Sigmoid colon (tissue), 6 donors: ENCODE measurements at regions not wholly inside any gene's neighbourhood (a gene's known extent, or its start where the extent isn't known, plus 50 kb on each side); places are given as distances from the start of the nearest gene placed in this dataset.
"Not testable (repeated sequence)": the region's sequence is repeated elsewhere in the genome, so short reads cannot be mapped to it uniquely, and the experiment has no call there.

Source experiments
- DNase-seq: peaks from one replicate; pipeline ENCODE4 v3.0.0-alpha.2; 2019
- H3K27ac ChIP-seq, 4 donors: fragments of 200-600 bp; sonication (generic); one replicate each; pipeline ENCODE4 v1.5.1; 2016 to 2019; ENCODE audit warnings: mild to moderate bottlenecking in 1 of 4
- H3K27me3 ChIP-seq, 3 donors: fragments of 200-600 bp; sonication (generic); one replicate each; pipeline ENCODE4 v1.5.1; 2019; ENCODE audit warnings: mild to moderate bottlenecking in 1 of 3
- H3K36me3 ChIP-seq, 4 donors: fragments of 200-600 bp; sonication (generic); one replicate each; pipeline ENCODE4 v1.5.1; 2016 to 2019
- H3K4me1 ChIP-seq, 4 donors: fragments of 200-600 bp; sonication (generic); one replicate each; pipeline ENCODE4 v1.5.1; 2017 to 2019
- H3K4me3 ChIP-seq, 4 donors: fragments of 200-600 bp; sonication (generic); one replicate each; pipeline ENCODE4 v1.5.1; 2017 to 2019; ENCODE audit warnings: mild to moderate bottlenecking in 2 of 4, moderate library complexity in 1 of 4
- H3K9me3 ChIP-seq, 4 donors: fragments of 200-600 bp in 3 of 4; sonication (generic) in 3 of 4; one replicate each; pipeline versions ENCODE4 v1.5.1 to v1.6.1; 2013 to 2019
- EP300 ChIP-seq, 4 donors: sonication (generic); formaldehyde crosslinking; IDR thresholded peaks; one replicate each; pipeline ENCODE4 v1.6.1; 2017; ENCODE audit warnings: antibody characterized with exemption in 4 of 4
- POLR2A ChIP-seq, 2 donors: fragments of 450-650 bp; IDR thresholded peaks; one replicate each; pipeline ENCODE4 v1.6.1; 2016; ENCODE audit warnings: antibody characterized with exemption in 2 of 2, mild to moderate bottlenecking in 2 of 2, moderate library complexity in 2 of 2
- POLR2AphosphoS5 ChIP-seq, 4 donors: sonication (generic); formaldehyde crosslinking; IDR thresholded peaks; one replicate each; pipeline ENCODE4 v1.6.1; 2017; ENCODE audit warnings: antibody characterized with exemption in 4 of 4
- WGBS, 2 donors: extraction: QIAGEN DNeasy Blood & Tissue Kit; methylation state at CpG; one replicate each; pipeline ENCODE4 v1.1.7; 2013; 5-methylcytosine and 5-hydroxymethylcytosine counted together
- intact Hi-C: fragments of 100-400 bp; cut with DNase I; formaldehyde crosslinking; loops from one replicate; pipeline ENCODE4 v1.15.1; 2023
- TF ChIP-seq, protein P1 (sequence below), 4 experiments: fragments of 450-650 bp in 3 of 4; fragments of 200-600 bp in 1 of 4; IDR thresholded peaks; one replicate each; pipeline ENCODE4 v1.5.1; 2016 to 2019; ENCODE audit warnings: antibody characterized with exemption in 4 of 4, mild to moderate bottlenecking in 3 of 4, moderate library complexity in 2 of 4
- donor health status: healthy with polysubstance abuse.
- donor health status: healthy.

GRCh38 chr14:98217530-98217929 is 1054.5 kb downstream of the BCL11B start:
- DNase-seq: no peak
- 87 to 88% methylated on average over 6 of the region's 6 CpGs for WGBS, 2 donors
- Histone ChIP-seq H3K9me3 (no peaks in the 10 kb centered on the region), H3K27me3 (no peaks in the 10 kb centered on the region), H3K36me3 (no peaks in the 10 kb centered on the region), H3K27ac (no peak overlapping the region), H3K4me3 (no peak overlapping the region), H3K4me1 (no peaks in the 10 kb centered on the region)
- intact Hi-C loops: no loop called here
- TF ChIP-seq POLR2AphosphoS5 (IDR thresholded peaks at IDR 0.05): no peak
- no peak for TF ChIP-seq EP300 (IDR thresholded peaks at IDR 0.05)
- no peak for TF ChIP-seq POLR2A (IDR thresholded peaks at IDR 0.05)
- TF ChIP-seq, protein P1, sequence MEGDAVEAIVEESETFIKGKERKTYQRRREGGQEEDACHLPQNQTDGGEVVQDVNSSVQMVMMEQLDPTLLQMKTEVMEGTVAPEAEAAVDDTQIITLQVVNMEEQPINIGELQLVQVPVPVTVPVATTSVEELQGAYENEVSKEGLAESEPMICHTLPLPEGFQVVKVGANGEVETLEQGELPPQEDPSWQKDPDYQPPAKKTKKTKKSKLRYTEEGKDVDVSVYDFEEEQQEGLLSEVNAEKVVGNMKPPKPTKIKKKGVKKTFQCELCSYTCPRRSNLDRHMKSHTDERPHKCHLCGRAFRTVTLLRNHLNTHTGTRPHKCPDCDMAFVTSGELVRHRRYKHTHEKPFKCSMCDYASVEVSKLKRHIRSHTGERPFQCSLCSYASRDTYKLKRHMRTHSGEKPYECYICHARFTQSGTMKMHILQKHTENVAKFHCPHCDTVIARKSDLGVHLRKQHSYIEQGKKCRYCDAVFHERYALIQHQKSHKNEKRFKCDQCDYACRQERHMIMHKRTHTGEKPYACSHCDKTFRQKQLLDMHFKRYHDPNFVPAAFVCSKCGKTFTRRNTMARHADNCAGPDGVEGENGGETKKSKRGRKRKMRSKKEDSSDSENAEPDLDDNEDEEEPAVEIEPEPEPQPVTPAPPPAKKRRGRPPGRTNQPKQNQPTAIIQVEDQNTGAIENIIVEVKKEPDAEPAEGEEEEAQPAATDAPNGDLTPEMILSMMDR (IDR thresholded peaks at IDR 0.05): no peak

GRCh38 chr14:98218218-98218617 is 1053.8 kb downstream of the BCL11B start:
- no peak for DNase-seq
- H3K27ac ChIP-seq: no peak overlapping the region
- intact Hi-C loops: no loop called here
- H3K27me3 ChIP-seq: no peaks in the 10 kb centered on the region
- H3K36me3 ChIP-seq: no peaks in the 10 kb centered on the region
- H3K4me3 ChIP-seq: no peak overlapping the region
- TF ChIP-seq EP300 (IDR thresholded peaks at IDR 0.05): no peak
- TF ChIP-seq, protein P1 (IDR thresholded peaks at IDR 0.05): no peak
- TF ChIP-seq POLR2AphosphoS5 (IDR thresholded peaks at IDR 0.05): no peak
- TF ChIP-seq POLR2A (IDR thresholded peaks at IDR 0.05): no peak
- no peaks in the 10 kb centered on the region for H3K4me1 ChIP-seq
- 69 to 78% methylated on average over 4 of the region's 4 CpGs for WGBS, 2 donors
- H3K9me3 ChIP-seq: no peaks in the 10 kb centered on the region

GRCh38 chr14:98219638-98220037 is 1052.4 kb downstream of the BCL11B start:
- TF ChIP-seq EP300 (IDR thresholded peaks at IDR 0.05): no peak
- Histone ChIP-seq H3K4me1 (no peaks in the 10 kb centered on the region), H3K27me3 (no peaks in the 10 kb centered on the region), H3K36me3 (no peaks in the 10 kb centered on the region), H3K9me3 (no peaks in the 10 kb centered on the region), H3K4me3 (no peak overlapping the region), H3K27ac (no peak overlapping the region)
- DNase-seq: no peak
- intact Hi-C loops: no loop called here
- 86 to 89% methylated on average over 5 of the region's 5 CpGs for WGBS, 2 donors

GRCh38 chr14:98223106-98223505 is 1048.9 kb downstream of the BCL11B start:
- H3K36me3 ChIP-seq: no peaks in the 10 kb centered on the region
- intact Hi-C loops: no loop called here
- 89 to 91% methylated on average over 6 of the region's 6 CpGs for WGBS, 2 donors
- DNase-seq: no peak
- H3K27ac ChIP-seq: no peak overlapping the region
- H3K9me3 ChIP-seq: no peaks in the 10 kb centered on the region
- TF ChIP-seq POLR2AphosphoS5 (IDR thresholded peaks at IDR 0.05) (no peak), POLR2A (IDR thresholded peaks at IDR 0.05) (no peak), EP300 (IDR thresholded peaks at IDR 0.05) (no peak)
- TF ChIP-seq, protein P1 (IDR thresholded peaks at IDR 0.05): no peak
- no peak overlapping the region for H3K4me3 ChIP-seq
- H3K4me1 ChIP-seq: no peaks in the 10 kb centered on the region
- H3K27me3 ChIP-seq: no peaks in the 10 kb centered on the region

- H3K4me3 ChIP-seq, H3K9me3 ChIP-seq, H3K27me3 ChIP-seq, H3K36me3 ChIP-seq, intact Hi-C loops, DNase-seq, H3K27ac ChIP-seq, H3K4me1 ChIP-seq: not testable (repeated sequence)
- 77 to 87% methylated on average over 4 of the region's 4 CpGs for WGBS, 2 donors
Observed at GRCh38 chr14:98223710-98224109, 1048.3 kb downstream of the BCL11B start.

- Histone ChIP-seq H3K9me3 (no peaks in the 10 kb centered on the region), H3K27me3 (no peaks in the 10 kb centered on the region), H3K4me1 (no peaks in the 10 kb centered on the region), H3K4me3 (no peak overlapping the region), H3K27ac (no peak overlapping the region), H3K36me3 (no peaks in the 10 kb centered on the region)
- TF ChIP-seq POLR2AphosphoS5 (IDR thresholded peaks at IDR 0.05): no peak
- TF ChIP-seq, protein P1 (IDR thresholded peaks at IDR 0.05): no peak
- no peak for TF ChIP-seq EP300 (IDR thresholded peaks at IDR 0.05)
- no peak for TF ChIP-seq POLR2A (IDR thresholded peaks at IDR 0.05)
- no peak for DNase-seq
- intact Hi-C loops: no loop called here
- 69 to 82% methylated on average over 8 of the region's 8 CpGs for WGBS, 2 donors
Observed at GRCh38 chr14:98226411-98226810, 1045.6 kb downstream of the BCL11B start.
